Activated CD8-positive, alpha-beta memory T cell treated with anti-CD3 and anti-CD28 coated beads, Interleukin-2, amount 10 ng/mL, durations not matched to agents 7 days and 5 days (primary cell): ENCODE measurements at regions not wholly inside any gene's neighbourhood (a gene's known extent, or its start where the extent isn't known, plus 50 kb on each side); places are given as distances from the start of the nearest gene placed in this dataset.

ENCODE experiments used
- ATAC-seq: fragments of 150-1000 bp; cut with Tn5 transposase; one replicate; pipeline ENCODE4 v1.10.0; 2021; ENCODE audit warnings: moderate library complexity
- CTCF ChIA-PET: fragments of 350-600 bp; sonication (Branson Sonifier 250); formaldehyde crosslinking; loops from one replicate; lab custom pipeline; 2021; ENCODE audit warnings: antibody characterized with exemption; lab: Charles Lee
- DNase-seq: peaks from one replicate; pipeline ENCODE4 v3.0.0-alpha.2; 2020
- H3K27ac Mint-ChIP-seq: one replicate; pipeline ENCODE4 v1.8.0; 2021; ENCODE audit warnings: mild to moderate bottlenecking, mixed read lengths
- H3K27me3 Mint-ChIP-seq: one replicate; pipeline ENCODE4 v1.8.0; 2021; ENCODE audit warnings: mixed read lengths
- H3K36me3 Mint-ChIP-seq: one replicate; pipeline ENCODE4 v1.8.0; 2021; ENCODE audit warnings: mild to moderate bottlenecking, mixed read lengths
- H3K4me1 Mint-ChIP-seq: one replicate; pipeline ENCODE4 v1.8.0; 2021; ENCODE audit warnings: mixed read lengths
- H3K4me3 Mint-ChIP-seq: one replicate; pipeline ENCODE4 v1.8.0; 2021; ENCODE audit warnings: mild to moderate bottlenecking, moderate library complexity, mixed read lengths
- H3K9me3 Mint-ChIP-seq: one replicate; pipeline ENCODE4 v1.8.0; 2022; ENCODE audit warnings: low read depth, mixed read lengths

DNA sequence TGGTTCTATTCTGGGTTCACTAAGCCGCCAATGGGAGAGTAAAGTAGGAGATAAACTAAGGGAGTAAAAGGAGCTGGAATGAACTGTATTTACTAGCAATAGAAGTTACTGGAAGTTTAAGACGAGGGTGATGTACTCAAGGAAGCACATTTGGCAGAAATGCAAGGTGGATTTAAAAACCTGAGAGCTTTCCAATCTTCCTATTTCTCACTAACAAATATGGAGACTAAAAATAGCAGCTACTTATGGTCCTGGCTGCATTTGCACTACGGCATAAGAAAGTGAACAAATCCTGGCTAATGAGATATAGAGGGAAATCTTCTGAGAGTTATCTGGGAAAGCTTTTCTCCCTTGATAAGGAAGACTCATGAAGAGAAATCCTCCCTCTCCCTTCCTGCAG lies 153.4 kb downstream of the TMEM161B start:
- Mint-ChIP-seq H3K4me3 (no peak overlapping the region), H3K27ac (no peak overlapping the region), H3K27me3 (peaks cover 24% of the 10 kb centered on the region), H3K4me1 (no peaks in the 10 kb centered on the region), H3K36me3 (no peaks in the 10 kb centered on the region), H3K9me3 (no peaks in the 10 kb centered on the region)
- ATAC-seq (no peak), DNase-seq (no peak)
- CTCF ChIA-PET, result no interaction called here

DNA sequence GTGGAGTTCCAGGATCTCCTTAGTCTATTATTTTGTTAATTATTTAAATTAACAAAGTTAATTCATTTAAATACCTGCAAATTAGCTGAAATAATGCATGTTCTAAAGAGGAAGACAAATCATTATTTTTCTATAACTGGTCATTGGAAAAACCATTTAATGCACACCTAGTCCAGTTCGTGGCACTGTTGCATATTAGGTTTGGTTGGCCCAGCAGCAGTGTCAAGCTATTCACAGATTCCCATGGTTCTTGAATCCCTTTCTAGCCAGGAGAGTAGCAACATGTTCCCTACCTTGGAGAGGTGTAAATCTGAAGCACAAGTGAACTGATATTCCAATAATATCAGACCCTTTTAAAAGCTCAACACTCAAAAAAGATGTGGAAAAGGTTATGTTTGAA lies 155.2 kb downstream of the TMEM161B start:
- Mint-ChIP-seq H3K4me1 (no peaks in the 10 kb centered on the region), H3K36me3 (no peaks in the 10 kb centered on the region), H3K4me3 (no peak overlapping the region), H3K9me3 (no peaks in the 10 kb centered on the region), H3K27me3 (peaks cover 22% of the 10 kb centered on the region), H3K27ac (no peak overlapping the region)
- ATAC-seq (no peak), DNase-seq (no peak)
- CTCF ChIA-PET, result no interaction called here

DNA sequence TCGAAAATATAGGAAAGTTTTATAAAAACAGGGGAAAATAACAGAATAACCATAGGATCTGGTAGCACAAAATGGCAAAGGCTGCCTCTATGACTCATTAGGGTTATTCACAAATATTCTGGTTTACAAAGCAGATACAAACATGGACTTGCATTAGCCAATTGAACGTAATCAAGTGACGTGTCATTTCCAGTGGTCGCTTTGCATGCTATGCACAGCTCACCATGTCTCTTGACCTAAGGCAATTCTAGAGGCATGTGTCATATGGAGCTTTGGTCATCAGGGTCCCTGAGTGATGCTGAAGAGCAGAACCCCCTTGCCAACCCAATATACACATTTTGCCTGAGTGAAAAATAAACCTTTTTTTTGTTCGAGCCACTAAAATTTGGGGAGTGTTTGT lies 158.8 kb downstream of the TMEM161B start:
- no peak for ATAC-seq
- CTCF ChIA-PET, result no interaction called here
- peaks cover 2% of the 10 kb centered on the region for H3K27me3 Mint-ChIP-seq
- H3K9me3 Mint-ChIP-seq, result no peaks in the 10 kb centered on the region
- H3K4me1 Mint-ChIP-seq, result no peaks in the 10 kb centered on the region
- no peak overlapping the region for H3K27ac Mint-ChIP-seq
- no peaks in the 10 kb centered on the region for H3K36me3 Mint-ChIP-seq
- no peak overlapping the region for H3K4me3 Mint-ChIP-seq
- DNase-seq, result no peak

DNA sequence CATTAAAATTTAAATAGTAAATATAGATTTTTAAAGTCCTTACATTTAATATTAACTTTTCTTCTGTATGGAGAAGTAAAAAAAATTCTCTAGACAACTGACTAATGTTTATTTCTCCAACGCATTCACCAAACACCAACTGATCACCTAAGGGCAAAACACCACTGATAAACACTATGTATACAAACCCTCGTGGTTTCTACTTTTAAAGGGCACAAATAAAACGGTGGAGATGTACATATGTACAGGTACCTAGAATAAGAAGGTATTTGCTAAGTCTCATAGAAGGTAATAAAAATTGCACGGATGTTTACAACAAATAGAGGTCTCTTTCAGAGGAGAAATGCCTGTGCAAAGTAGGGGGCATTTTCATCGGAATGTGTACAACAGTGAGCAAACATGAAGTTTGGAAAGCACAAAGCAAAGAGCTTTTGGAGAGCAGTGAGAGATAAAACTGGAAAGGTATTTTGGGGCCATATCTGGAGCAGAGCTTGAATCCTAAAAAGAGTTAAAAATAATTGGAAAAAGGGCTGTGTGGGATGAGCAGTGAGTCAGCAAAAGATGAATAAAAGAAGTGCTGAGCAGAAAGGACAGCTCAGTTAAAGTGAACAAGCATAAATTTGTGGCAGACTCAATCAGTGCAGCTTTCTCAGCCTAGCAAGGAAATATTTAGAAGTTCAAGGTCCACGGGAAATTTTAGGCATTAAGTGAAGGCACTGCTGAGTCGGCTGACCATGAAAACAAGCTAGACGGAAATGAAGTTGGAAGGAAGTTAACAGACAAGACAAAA lies 160.0 kb downstream of the TMEM161B start:
- no peak for DNase-seq
- CTCF ChIA-PET, result no interaction called here
- Mint-ChIP-seq H3K36me3 (no peaks in the 10 kb centered on the region), H3K27ac (no peak overlapping the region), H3K27me3 (no peaks in the 10 kb centered on the region), H3K4me3 (no peak overlapping the region), H3K4me1 (no peaks in the 10 kb centered on the region), H3K9me3 (no peaks in the 10 kb centered on the region)
- ATAC-seq, result no peak

DNA sequence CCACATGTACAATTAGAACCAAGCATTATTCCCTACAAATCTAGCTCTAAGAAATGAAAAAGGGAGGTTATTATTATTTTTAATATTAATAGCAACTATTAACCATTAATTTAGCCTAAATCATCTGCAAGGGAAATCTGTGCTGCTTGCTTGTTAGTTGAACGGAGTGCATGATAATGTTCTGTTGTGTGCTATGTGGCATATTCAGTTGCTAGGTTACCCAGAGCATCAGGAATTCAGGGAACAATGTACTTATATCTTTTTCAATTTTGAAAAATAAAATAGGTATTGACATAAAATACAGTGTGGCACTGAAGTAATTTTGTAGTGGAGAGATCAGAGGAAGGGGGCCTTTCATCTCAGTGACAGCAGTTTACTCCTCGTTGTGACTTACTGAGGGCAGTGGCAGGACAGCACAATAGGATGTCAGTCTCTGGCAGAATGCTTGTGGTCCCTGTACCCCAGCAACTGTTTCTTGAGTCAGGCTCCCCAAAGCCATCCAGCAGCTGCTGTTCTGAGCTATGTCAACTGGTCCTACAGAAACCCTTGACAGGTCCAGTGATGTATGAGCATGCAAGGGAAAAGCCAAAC lies 173.6 kb downstream of the TMEM161B start:
- Mint-ChIP-seq H3K27me3 (peaks cover 4% of the 10 kb centered on the region), H3K36me3 (no peaks in the 10 kb centered on the region), H3K9me3 (no peaks in the 10 kb centered on the region), H3K4me3 (no peak overlapping the region), H3K4me1 (peaks cover 2% of the 10 kb centered on the region), H3K27ac (no peak overlapping the region)
- no peak for ATAC-seq
- no peak for DNase-seq
- CTCF ChIA-PET, result no interaction called here

DNA sequence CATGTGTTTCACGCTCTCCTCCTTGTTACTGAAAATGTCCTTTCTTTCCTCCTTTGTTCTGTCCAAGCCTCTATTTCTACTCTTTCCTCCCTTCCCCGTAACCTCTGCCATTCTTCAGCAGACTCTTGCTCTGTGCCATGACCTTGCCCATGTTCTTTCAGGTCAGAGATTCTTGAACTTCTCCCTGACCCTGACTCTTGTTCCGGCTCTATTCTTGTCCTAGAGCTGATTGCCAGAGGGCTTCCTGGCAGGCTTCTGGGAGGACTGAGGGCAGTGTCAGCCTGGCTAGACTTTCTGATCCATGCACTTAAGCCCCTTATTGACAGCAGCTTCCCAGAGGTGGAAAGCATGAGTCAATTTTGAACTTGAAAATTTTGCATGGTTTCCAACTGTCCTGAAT lies 174.2 kb downstream of the TMEM161B start:
- CTCF ChIA-PET, result no interaction called here
- ATAC-seq (no peak), DNase-seq (no peak)
- Mint-ChIP-seq H3K27ac (no peak overlapping the region), H3K4me1 (peaks cover 2% of the 10 kb centered on the region), H3K27me3 (peaks cover 4% of the 10 kb centered on the region), H3K36me3 (no peaks in the 10 kb centered on the region), H3K4me3 (no peak overlapping the region), H3K9me3 (no peaks in the 10 kb centered on the region)

DNA sequence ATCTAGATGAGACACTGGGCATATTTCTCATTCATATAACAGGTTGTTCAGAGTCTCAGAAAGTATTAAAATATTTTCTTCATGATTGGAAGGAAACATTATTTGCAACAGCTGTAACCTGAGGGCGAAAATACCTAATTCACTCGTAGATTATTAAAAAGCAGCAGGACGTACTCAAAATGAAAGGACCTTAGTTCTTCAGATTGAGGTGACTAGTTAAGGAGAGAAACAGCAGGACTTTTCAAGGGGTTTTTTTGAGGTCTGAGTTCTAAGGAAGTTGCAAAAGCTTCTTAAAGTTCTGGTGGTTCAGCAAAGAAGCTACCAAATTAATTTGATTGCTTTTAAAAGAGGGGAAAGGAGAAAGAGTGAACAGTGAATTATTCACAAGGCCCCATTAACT lies 174.9 kb downstream of the TMEM161B start:
- CTCF ChIA-PET, result no interaction called here
- Mint-ChIP-seq H3K27me3 (peaks cover 4% of the 10 kb centered on the region), H3K36me3 (no peaks in the 10 kb centered on the region), H3K4me1 (peaks cover 2% of the 10 kb centered on the region), H3K4me3 (no peak overlapping the region), H3K9me3 (no peaks in the 10 kb centered on the region), H3K27ac (no peak overlapping the region)
- DNase-seq (no peak), ATAC-seq (no peak)

DNA sequence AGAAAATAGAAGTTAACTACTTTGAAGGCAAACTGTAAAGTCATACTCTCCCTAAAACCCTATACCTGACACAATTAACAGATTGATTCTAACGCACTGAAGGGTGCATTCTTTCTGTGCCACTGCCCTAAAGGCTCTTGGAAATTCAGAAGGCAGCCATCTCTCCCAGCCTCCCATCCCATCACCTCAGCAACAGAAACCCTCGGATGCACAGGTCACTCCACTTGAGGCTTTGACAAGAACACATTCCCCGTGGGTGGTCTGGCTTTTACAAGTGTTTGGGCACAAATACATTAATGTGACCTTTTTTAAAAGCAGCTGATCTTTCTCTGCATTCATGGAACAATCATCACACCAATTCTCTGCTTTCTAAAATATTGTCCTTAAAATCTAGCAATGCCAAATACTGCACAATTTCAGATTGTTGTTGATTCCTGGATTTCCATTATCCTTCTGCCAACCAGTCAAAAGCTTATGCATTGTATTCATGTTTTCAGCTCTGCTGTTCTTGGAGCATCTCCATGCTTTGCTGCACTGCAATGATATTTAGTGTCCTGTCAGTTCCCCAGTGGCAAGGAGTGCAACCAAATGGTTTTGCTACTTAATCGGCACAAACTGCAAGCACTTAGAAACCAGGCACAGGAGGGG lies 175.6 kb downstream of the TMEM161B start:
- Mint-ChIP-seq H3K27me3 (peaks cover 4% of the 10 kb centered on the region), H3K27ac (no peak overlapping the region)
- no peak for ATAC-seq

DNA sequence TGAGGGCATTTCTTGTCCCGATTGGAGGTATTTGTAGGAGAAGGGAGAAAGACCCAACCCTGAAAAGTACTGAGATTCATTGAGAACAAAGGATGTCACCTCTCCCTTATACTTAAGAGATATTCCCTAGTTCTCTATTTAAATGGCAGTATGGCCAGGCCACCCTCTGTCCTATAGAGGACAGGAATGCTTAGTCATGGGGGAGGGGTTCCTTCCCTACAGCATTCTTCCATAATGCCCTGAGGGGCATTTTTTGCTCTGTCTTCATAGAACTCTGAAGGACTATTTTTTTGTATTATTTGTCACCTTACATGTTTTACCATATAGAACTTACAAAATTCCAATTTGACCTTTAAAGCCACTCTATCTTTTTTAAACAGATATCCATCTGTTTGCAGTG lies 176.3 kb downstream of the TMEM161B start:
- ATAC-seq (no peak), DNase-seq (no peak)
- CTCF ChIA-PET, result no interaction called here
- Mint-ChIP-seq H3K4me1 (peaks cover 2% of the 10 kb centered on the region), H3K27ac (no peak overlapping the region), H3K9me3 (no peaks in the 10 kb centered on the region), H3K36me3 (no peaks in the 10 kb centered on the region), H3K4me3 (no peak overlapping the region), H3K27me3 (peaks cover 4% of the 10 kb centered on the region)

More for the DNA sequence above, 175.6 kb downstream of the TMEM161B start:
- DNase-seq, result no peak
- no peak overlapping the region for H3K4me3 Mint-ChIP-seq
- CTCF ChIA-PET, result no interaction called here
- H3K4me1 Mint-ChIP-seq, result peaks cover 2% of the 10 kb centered on the region
- no peaks in the 10 kb centered on the region for H3K9me3 Mint-ChIP-seq
- H3K36me3 Mint-ChIP-seq, result no peaks in the 10 kb centered on the region

DNA sequence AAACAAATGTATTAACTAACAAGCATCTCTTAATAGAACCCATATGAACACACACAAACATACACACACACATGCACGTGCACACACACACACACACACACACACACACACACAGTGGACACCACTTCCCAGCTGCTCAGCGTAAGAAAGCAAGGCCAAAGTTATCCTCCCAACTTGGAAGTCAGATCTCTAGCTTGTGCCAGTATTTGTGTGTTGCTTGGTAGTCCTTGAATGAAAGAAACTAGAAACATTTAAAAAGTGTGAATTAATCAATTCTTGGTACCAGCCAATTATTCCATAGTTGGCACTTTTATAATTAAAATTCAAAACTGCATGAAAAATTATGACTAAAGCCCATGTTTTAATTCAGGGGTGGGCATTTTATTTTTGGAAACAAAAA lies 178.1 kb downstream of the TMEM161B start:
- no peaks in the 10 kb centered on the region for H3K9me3 Mint-ChIP-seq
- H3K4me1 Mint-ChIP-seq, result peaks cover 2% of the 10 kb centered on the region
- no peaks in the 10 kb centered on the region for H3K36me3 Mint-ChIP-seq
- no peak for DNase-seq
- ATAC-seq, result no peak
- CTCF ChIA-PET, result no interaction called here
- H3K27ac Mint-ChIP-seq, result no peak overlapping the region
- no peak overlapping the region for H3K4me3 Mint-ChIP-seq
- peaks cover 8% of the 10 kb centered on the region for H3K27me3 Mint-ChIP-seq

DNA sequence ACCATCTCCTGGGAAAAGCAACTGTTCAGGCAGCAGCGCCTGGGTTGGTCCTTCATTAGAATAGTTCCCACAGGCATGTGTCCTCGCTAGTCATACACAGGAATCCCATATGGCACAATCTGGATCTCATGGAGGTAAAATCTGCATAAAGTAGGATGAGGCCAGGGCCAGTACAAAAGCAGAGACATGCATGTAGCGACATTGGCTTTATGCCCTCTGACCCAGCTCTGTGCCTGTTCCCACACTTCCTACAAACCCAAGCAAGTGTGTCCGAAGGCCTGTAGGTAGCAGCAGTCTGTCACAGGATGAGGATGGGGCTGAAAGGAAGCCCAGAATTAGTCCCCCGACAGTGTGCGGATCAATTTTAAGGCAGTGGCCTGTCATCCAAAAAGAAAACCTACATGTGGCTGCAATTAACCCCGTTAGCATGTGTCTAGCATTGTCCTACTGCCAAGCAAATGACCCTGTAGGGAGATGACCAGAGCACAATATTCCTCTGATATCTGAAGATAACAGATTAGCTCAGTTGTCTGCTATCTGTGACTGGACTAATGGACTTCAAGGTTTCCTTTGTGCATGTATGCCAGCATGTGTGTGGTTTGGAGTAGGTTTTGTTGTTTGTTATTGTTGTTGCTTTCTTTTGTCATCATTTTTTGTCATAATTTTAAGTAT lies 178.8 kb downstream of the TMEM161B start:
- ATAC-seq (no peak), DNase-seq (no peak)
- H3K4me3 Mint-ChIP-seq, result no peak overlapping the region
- H3K27ac Mint-ChIP-seq, result no peak overlapping the region
- H3K27me3 Mint-ChIP-seq, result peaks cover 8% of the 10 kb centered on the region
- H3K9me3 Mint-ChIP-seq, result no peaks in the 10 kb centered on the region
- no peaks in the 10 kb centered on the region for H3K36me3 Mint-ChIP-seq
- CTCF ChIA-PET, result no interaction called here
- H3K4me1 Mint-ChIP-seq, result peaks cover 2% of the 10 kb centered on the region

DNA sequence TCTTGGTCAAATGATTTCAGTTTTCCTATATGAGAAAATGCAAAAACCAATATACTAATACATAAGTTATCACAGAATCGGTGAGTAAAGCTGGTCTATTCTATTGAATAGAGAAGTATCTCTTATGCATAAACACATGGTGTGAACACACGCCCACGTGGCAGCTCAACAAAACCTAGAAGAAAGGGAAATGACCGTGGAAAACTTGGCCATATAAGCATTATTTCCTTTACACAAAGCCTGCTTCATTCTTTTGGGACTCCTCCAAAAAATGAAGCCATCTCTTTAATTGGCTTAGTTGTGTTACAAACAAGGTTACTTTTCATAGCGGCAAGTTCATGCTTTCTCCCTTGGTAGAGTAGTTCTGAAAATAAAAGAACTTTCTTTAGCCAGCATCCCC lies 183.2 kb downstream of the TMEM161B start:
- ATAC-seq (no peak), DNase-seq (no peak)
- H3K27ac Mint-ChIP-seq, result no peak overlapping the region
- CTCF ChIA-PET, result no interaction called here
- no peaks in the 10 kb centered on the region for H3K9me3 Mint-ChIP-seq
- peaks cover 4% of the 10 kb centered on the region for H3K27me3 Mint-ChIP-seq
- no peak overlapping the region for H3K4me3 Mint-ChIP-seq
- no peaks in the 10 kb centered on the region for H3K36me3 Mint-ChIP-seq
- H3K4me1 Mint-ChIP-seq, result no peaks in the 10 kb centered on the region

DNA sequence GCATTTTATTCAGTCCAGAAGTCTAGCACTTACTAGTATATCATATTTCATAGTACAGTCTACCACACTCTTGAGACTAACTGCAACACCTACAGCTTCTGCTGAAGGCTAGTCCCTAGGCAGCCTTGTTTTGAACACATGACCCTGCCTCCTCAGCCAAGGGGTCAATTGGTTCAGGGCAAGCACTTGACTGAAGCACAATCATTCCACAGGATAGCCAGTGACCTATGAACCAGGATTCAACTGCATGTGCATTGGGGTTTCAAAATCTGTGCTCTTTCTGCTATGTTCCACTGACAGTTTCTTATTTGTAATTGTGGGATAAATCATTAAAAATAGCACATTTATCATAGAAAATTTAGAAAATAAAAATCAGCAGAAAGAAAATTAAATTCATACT lies 186.8 kb downstream of the TMEM161B start:
- Mint-ChIP-seq H3K27ac (no peak overlapping the region), H3K4me1 (no peaks in the 10 kb centered on the region), H3K4me3 (no peak overlapping the region), H3K9me3 (no peaks in the 10 kb centered on the region), H3K27me3 (no peaks in the 10 kb centered on the region), H3K36me3 (no peaks in the 10 kb centered on the region)
- DNase-seq (no peak), ATAC-seq (no peak)
- CTCF ChIA-PET, result no interaction called here

DNA sequence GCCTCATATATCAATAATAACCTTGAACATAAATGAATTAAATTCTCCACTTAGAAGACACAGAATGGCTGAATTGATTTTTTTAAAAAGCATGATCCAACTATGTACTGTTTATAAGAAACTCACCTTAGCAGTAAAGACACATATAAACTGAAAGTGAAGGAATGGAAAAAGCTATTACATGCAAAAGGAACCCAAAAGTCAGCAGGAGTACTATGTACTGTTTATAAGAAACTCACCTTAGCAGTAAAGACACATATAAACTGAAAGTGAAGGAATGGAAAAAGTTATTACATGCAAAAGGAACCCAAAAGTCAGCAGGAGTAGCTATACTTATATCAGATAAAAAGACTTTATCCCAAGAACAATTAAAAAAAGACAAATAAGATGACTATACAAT lies 204.8 kb downstream of the TMEM161B start:
- no peaks in the 10 kb centered on the region for H3K4me1 Mint-ChIP-seq
- no peaks in the 10 kb centered on the region for H3K27me3 Mint-ChIP-seq
- H3K36me3 Mint-ChIP-seq, result no peaks in the 10 kb centered on the region
- ATAC-seq (no peak), DNase-seq (no peak)
- no peak overlapping the region for H3K4me3 Mint-ChIP-seq
- CTCF ChIA-PET, result no interaction called here
- no peak overlapping the region for H3K27ac Mint-ChIP-seq
- no peaks in the 10 kb centered on the region for H3K9me3 Mint-ChIP-seq
